ENCODE measurements at regions not wholly inside any gene's neighbourhood (a gene's known extent, or its start where the extent isn't known, plus 50 kb on each side); places are given as distances from the start of the nearest gene placed in this dataset.

GRCh38 chr5:57955511-57955910, 472.9 kb upstream of the ACTBL2 start:
- no peak for DNase-seq
- Mint-ChIP-seq H3K9me3 (ENCODE audit: unreplicated experiment) (no peaks in the 10 kb centered on the region), H3K27me3 (ENCODE audit: unreplicated experiment) (no peaks in the 10 kb centered on the region), H3K4me1 (ENCODE audit: low read depth, unreplicated experiment) (no peaks in the 10 kb centered on the region), H3K27ac (ENCODE audit: unreplicated experiment) (no peak overlapping the region), H3K36me3 (ENCODE audit: unreplicated experiment) (no peaks in the 10 kb centered on the region), H3K4me3 (ENCODE audit: unreplicated experiment) (no peak overlapping the region)
- no peak for TF ChIP-seq CTCF (IDR thresholded peaks at IDR 0.05; ENCODE audit: partially characterized antibody, unreplicated experiment)

- H3K4me1 Mint-ChIP-seq (ENCODE audit: low read depth, unreplicated experiment): no peaks in the 10 kb centered on the region
- no peak overlapping the region for H3K4me3 Mint-ChIP-seq (ENCODE audit: unreplicated experiment)
- no peaks in the 10 kb centered on the region for H3K36me3 Mint-ChIP-seq (ENCODE audit: unreplicated experiment)
- no peaks in the 10 kb centered on the region for H3K9me3 Mint-ChIP-seq (ENCODE audit: unreplicated experiment)
- no peak overlapping the region for H3K27ac Mint-ChIP-seq (ENCODE audit: unreplicated experiment)
- TF ChIP-seq CTCF (IDR thresholded peaks at IDR 0.05; ENCODE audit: partially characterized antibody, unreplicated experiment): no peak
- H3K27me3 Mint-ChIP-seq (ENCODE audit: unreplicated experiment): peaks cover 2% of the 10 kb centered on the region
- DNase-seq: no peak
Observed at GRCh38 chr5:57953792-57954191, 471.2 kb upstream of the ACTBL2 start.

GRCh38 chr5:57950616-57951228, 468.1 kb upstream of the ACTBL2 start:
- Mint-ChIP-seq H3K4me3 (ENCODE audit: unreplicated experiment) (no peak overlapping the region), H3K4me1 (ENCODE audit: low read depth, unreplicated experiment) (no peaks in the 10 kb centered on the region), H3K27me3 (ENCODE audit: unreplicated experiment) (peaks cover 2% of the 10 kb centered on the region), H3K36me3 (ENCODE audit: unreplicated experiment) (no peaks in the 10 kb centered on the region), H3K9me3 (ENCODE audit: unreplicated experiment) (no peaks in the 10 kb centered on the region), H3K27ac (ENCODE audit: unreplicated experiment) (no peak overlapping the region)
- no peak for DNase-seq
- TF ChIP-seq CTCF (IDR thresholded peaks at IDR 0.05; ENCODE audit: partially characterized antibody, unreplicated experiment): no peak

- no peaks in the 10 kb centered on the region for H3K9me3 Mint-ChIP-seq (ENCODE audit: unreplicated experiment)
- H3K27ac Mint-ChIP-seq (ENCODE audit: unreplicated experiment): no peak overlapping the region
- no peaks in the 10 kb centered on the region for H3K4me1 Mint-ChIP-seq (ENCODE audit: low read depth, unreplicated experiment)
- H3K36me3 Mint-ChIP-seq (ENCODE audit: unreplicated experiment): no peaks in the 10 kb centered on the region
- peaks cover 2% of the 10 kb centered on the region for H3K27me3 Mint-ChIP-seq (ENCODE audit: unreplicated experiment)
- no peak for DNase-seq
- H3K4me3 Mint-ChIP-seq (ENCODE audit: unreplicated experiment): no peak overlapping the region
- no peak for TF ChIP-seq CTCF (IDR thresholded peaks at IDR 0.05; ENCODE audit: partially characterized antibody, unreplicated experiment)
Observed at GRCh38 chr5:57948091-57948490, 465.5 kb upstream of the ACTBL2 start.

- Mint-ChIP-seq H3K27me3 (ENCODE audit: unreplicated experiment) (peaks cover 2% of the 10 kb centered on the region), H3K4me3 (ENCODE audit: unreplicated experiment) (no peak overlapping the region), H3K4me1 (ENCODE audit: low read depth, unreplicated experiment) (no peaks in the 10 kb centered on the region), H3K27ac (ENCODE audit: unreplicated experiment) (no peak overlapping the region), H3K9me3 (ENCODE audit: unreplicated experiment) (no peaks in the 10 kb centered on the region), H3K36me3 (ENCODE audit: unreplicated experiment) (no peaks in the 10 kb centered on the region)
- no peak for DNase-seq
- no peak for TF ChIP-seq CTCF (IDR thresholded peaks at IDR 0.05; ENCODE audit: partially characterized antibody, unreplicated experiment)
Observed at GRCh38 chr5:57947181-57947580, 464.6 kb upstream of the ACTBL2 start.
